OCI-LY7 (cell line): ENCODE measurements at regions not wholly inside any gene's neighbourhood (a gene's known extent, or its start where the extent isn't known, plus 50 kb on each side); places are given as distances from the start of the nearest gene placed in this dataset.

ENCODE experiments used
- CTCF ChIP-seq: fragments of 200-600 bp; sonication (generic); conservative IDR thresholded peaks from 2 replicates; pipeline ENCODE4 v1.5.1; 2014; ENCODE audit warnings: mild to moderate bottlenecking, antibody characterized with exemption, low read length, moderate library complexity, mixed read lengths
- EZH2phosphoT487 ChIP-seq: fragments of 200-600 bp; sonication (generic); IDR thresholded peaks from 2 replicates; pipeline ENCODE4 v1.6.1; 2018; ENCODE audit warnings: low read depth, borderline replicate concordance, mild to moderate bottlenecking, mixed run types, antibody characterized with exemption, low read length, moderate library complexity, mixed read lengths

- TF ChIP-seq CTCF = no peak
- no peak for TF ChIP-seq EZH2phosphoT487
These were observed 99.0 kb downstream of the CEBPB start for GRCh38 chr20:50289581-50289980.
